Neural progenitor cell (in vitro differentiated cells): ENCODE measurements at regions not wholly inside any gene's neighbourhood (a gene's known extent, or its start where the extent isn't known, plus 50 kb on each side); places are given as distances from the start of the nearest gene placed in this dataset.

Source experiments
- EZH2 ChIP-seq: fragments of 200-600 bp; sonication (generic); IDR thresholded peaks from 2 replicates; pipeline ENCODE4 v1.6.1; 2017; ENCODE audit warnings: antibody characterized with exemption, mild to moderate bottlenecking, moderate library complexity
- EZH2phosphoT487 ChIP-seq: fragments of 200-600 bp; sonication (generic); IDR thresholded peaks from 2 replicates; pipeline ENCODE4 v1.6.1; 2017; ENCODE audit warnings: antibody characterized with exemption
- TF ChIP-seq, protein P1 (sequence below): fragments of 200-600 bp; sonication (generic); IDR thresholded peaks from 2 replicates; pipeline ENCODE4 v1.5.1; 2017; ENCODE audit warnings: antibody characterized with exemption, mild to moderate bottlenecking

DNA sequence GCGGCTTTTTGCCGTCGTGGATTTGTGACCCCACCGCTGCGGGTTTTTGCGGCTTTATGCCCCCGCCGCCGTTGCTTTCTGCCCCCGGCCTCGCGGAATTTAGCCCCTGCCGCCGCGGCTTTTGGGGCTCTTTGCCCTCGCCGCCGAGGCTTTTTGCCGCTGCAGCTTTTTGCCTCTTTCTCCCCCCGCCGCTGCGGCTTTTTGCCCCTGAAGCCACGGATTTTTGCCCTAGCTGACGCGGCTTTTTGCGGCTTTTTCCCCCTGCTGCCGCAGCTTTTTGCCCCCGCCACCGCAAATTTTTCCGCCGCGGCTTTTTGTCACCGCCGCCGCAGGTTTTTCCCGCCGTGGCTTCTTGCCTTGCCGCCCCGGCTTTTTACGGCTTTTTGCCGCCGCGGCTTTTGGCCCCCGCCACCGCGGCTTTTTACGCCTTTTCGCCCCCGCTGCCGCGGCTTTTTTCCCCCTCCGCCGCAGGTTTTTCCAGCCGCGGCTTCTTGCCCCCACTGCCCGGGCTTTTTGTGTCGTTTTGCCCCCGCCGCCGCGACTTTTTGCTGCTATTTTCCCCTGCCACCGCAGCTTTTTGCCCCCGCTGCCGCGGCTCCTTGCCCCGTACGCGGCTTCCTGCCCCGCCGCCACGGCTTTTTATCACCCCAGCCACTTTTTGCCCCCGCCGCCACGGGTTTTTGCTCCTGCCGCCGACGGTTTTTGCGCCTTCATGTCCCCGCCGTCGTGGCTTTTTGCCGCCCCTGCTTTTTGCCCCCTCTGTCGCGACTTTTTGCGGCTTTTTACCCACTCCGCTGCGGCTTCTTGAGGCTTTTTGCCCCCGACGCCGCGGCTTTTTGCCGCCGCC lies 3933.6 kb downstream of the SRGAP2C start:
- TF ChIP-seq, protein P1, sequence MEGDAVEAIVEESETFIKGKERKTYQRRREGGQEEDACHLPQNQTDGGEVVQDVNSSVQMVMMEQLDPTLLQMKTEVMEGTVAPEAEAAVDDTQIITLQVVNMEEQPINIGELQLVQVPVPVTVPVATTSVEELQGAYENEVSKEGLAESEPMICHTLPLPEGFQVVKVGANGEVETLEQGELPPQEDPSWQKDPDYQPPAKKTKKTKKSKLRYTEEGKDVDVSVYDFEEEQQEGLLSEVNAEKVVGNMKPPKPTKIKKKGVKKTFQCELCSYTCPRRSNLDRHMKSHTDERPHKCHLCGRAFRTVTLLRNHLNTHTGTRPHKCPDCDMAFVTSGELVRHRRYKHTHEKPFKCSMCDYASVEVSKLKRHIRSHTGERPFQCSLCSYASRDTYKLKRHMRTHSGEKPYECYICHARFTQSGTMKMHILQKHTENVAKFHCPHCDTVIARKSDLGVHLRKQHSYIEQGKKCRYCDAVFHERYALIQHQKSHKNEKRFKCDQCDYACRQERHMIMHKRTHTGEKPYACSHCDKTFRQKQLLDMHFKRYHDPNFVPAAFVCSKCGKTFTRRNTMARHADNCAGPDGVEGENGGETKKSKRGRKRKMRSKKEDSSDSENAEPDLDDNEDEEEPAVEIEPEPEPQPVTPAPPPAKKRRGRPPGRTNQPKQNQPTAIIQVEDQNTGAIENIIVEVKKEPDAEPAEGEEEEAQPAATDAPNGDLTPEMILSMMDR: no peak
- TF ChIP-seq EZH2 (no peak), EZH2phosphoT487 (no peak)
